Keratinocyte (primary cell): ENCODE measurements at regions not wholly inside any gene's neighbourhood (a gene's known extent, or its start where the extent isn't known, plus 50 kb on each side); places are given as distances from the start of the nearest gene placed in this dataset.

Experiments
- DNase-seq: peaks from one replicate; pipeline ENCODE4 v3.0.0-alpha.2; 2011; ENCODE audit warnings: low read depth, missing footprints, low spot score
- FAIRE-seq: peaks from 2 replicates; lab custom pipeline; 2011; peaks lifted over from hg19 to GRCh38; lab: Jason Lieb, UNC
- H2AFZ ChIP-seq: 2 replicates; pipeline ENCODE4 v1.6.0; 2012; ENCODE audit warnings: low read length, control low read depth, inconsistent platforms; ENCODE audit not compliant: control insufficient read depth
- H3K27ac ChIP-seq: 2 replicates; pipeline ENCODE4 v1.5.1; 2011; ENCODE audit warnings: low read length; ENCODE audit not compliant: control insufficient read depth, insufficient read depth
- H3K27me3 ChIP-seq: 3 replicates; pipeline ENCODE4 v1.6.0; 2011; ENCODE audit warnings: low read length; ENCODE audit not compliant: control insufficient read depth, insufficient read depth; ENCODE audit errors: extremely low read depth
- H3K36me3 ChIP-seq, 2 experiments: 2 replicates in 1 of 2; 3 replicates in 1 of 2; pipeline ENCODE4 v1.5.1; 2011; ENCODE audit warnings: low read length in 2 of 2, mild to moderate bottlenecking in 1 of 2; ENCODE audit not compliant: control insufficient read depth in 2 of 2, insufficient read depth in 2 of 2; ENCODE audit errors: extremely low read depth in 1 of 2
- H3K4me1 ChIP-seq: 3 replicates; pipeline ENCODE4 v1.5.1; 2011; ENCODE audit warnings: low read length; ENCODE audit not compliant: control insufficient read depth, insufficient read depth; ENCODE audit errors: extremely low read depth
- H3K4me2 ChIP-seq: 3 replicates; pipeline ENCODE4 v1.6.0; 2011; ENCODE audit warnings: low read depth, low read length; ENCODE audit not compliant: control insufficient read depth, insufficient read depth; ENCODE audit errors: extremely low read depth
- H3K4me3 ChIP-seq, 3 experiments: fragments of 200-600 bp in 1 of 3; sonication (generic) in 1 of 3; 2 replicates in 2 of 3; 3 replicates in 1 of 3; pipeline ENCODE4 v1.5.1; 2011 to 2016; ENCODE audit warnings: low read length in 3 of 3, mild to moderate bottlenecking in 3 of 3, control low read depth in 2 of 3, inconsistent platforms in 1 of 3, low read depth in 1 of 3, mixed read lengths in 1 of 3, mixed run types in 1 of 3, moderate library complexity in 1 of 3; ENCODE audit not compliant: control insufficient read depth in 2 of 3, insufficient read depth in 2 of 3; ENCODE audit errors: extremely low read depth in 1 of 3
- H3K79me2 ChIP-seq: 2 replicates; pipeline ENCODE4 v1.6.0; 2012; ENCODE audit warnings: low read length; ENCODE audit not compliant: control insufficient read depth, insufficient read depth
- H3K9ac ChIP-seq: 3 replicates; pipeline ENCODE4 v1.6.0; 2011; ENCODE audit warnings: low read length; ENCODE audit not compliant: control insufficient read depth, insufficient read depth; ENCODE audit errors: extremely low read depth
- H3K9me1 ChIP-seq: 3 replicates; pipeline ENCODE4 v1.6.0; 2011; ENCODE audit warnings: low read length; ENCODE audit not compliant: control insufficient read depth, insufficient read depth; ENCODE audit errors: extremely low read depth
- H3K9me3 ChIP-seq: 2 replicates; pipeline ENCODE4 v1.5.1; 2012; ENCODE audit warnings: low read depth, low read length; ENCODE audit not compliant: control insufficient read depth
- H4K20me1 ChIP-seq: 3 replicates; pipeline ENCODE4 v1.6.0; 2011; ENCODE audit warnings: low read length; ENCODE audit not compliant: control insufficient read depth, insufficient read depth; ENCODE audit errors: extremely low read depth
- CTCF ChIP-seq, 3 experiments: IDR thresholded peaks in 1 of 3; conservative IDR thresholded peaks in 1 of 3; optimal IDR thresholded peaks in 1 of 3; 2 replicates in 2 of 3; 3 replicates in 1 of 3; pipeline versions ENCODE3 to v1.5.1; 2011; ENCODE audit warnings: low read length in 3 of 3, mild to moderate bottlenecking in 3 of 3, moderate library complexity in 2 of 3, control low read depth in 1 of 3, inconsistent platforms in 1 of 3; ENCODE audit not compliant: insufficient read depth in 2 of 3; ENCODE audit errors: extremely low read depth in 1 of 3
- EZH2 ChIP-seq: IDR thresholded peaks from one replicate; pipeline ENCODE4 v1.6.1; 2012; ENCODE audit warnings: inconsistent platforms, mild to moderate bottlenecking, low read length, moderate library complexity
- dilution Hi-C: fragments of 300-500 bp; cut with MboI; formaldehyde crosslinking; loops from one replicate; pipeline ENCODE4 v1.7.0; 2020; ENCODE audit warnings: low sequenced_read_pairs; ENCODE audit not compliant: extremely low pct_ligation_motif_present

GRCh38 chr2:215624423-215624829, 188.6 kb upstream of the FN1 start:
- dilution Hi-C loops, result no loop called here
- Histone ChIP-seq H3K9me1 (no peaks in the 10 kb centered on the region), H3K9me3 (no peaks in the 10 kb centered on the region), H3K9ac (no peak overlapping the region), H2AFZ (peak overlapping the region; percentile 7), H3K27me3 (no peaks in the 10 kb centered on the region), H4K20me1 (no peaks in the 10 kb centered on the region), H3K36me3 (no peaks in the 10 kb centered on the region), H3K4me1 (peaks cover 8% of the 10 kb centered on the region), H3K79me2 (no peaks in the 10 kb centered on the region), H3K4me3 (no peak overlapping the region), H3K27ac (no peak overlapping the region), H3K4me2 (no peak overlapping the region)
- TF ChIP-seq CTCF (optimal IDR thresholded peaks at IDR 0.05 in 1 of 3, IDR thresholded peaks at IDR 0.05 in 1 of 3, conservative IDR thresholded peaks at IDR 0.05 in 1 of 3; ENCODE audit: extremely low read depth in 1 of 3, insufficient read depth in 2 of 3, low read length in 3 of 3) (no peak), EZH2 (no peak)
- peak; percentile 69 for FAIRE-seq
- DNase-seq, result no peak

GRCh38 chr2:215622837-215623236, 187.0 kb upstream of the FN1 start:
- H3K4me3 ChIP-seq, result no peak overlapping the region
- no peaks in the 10 kb centered on the region for H3K36me3 ChIP-seq
- no peaks in the 10 kb centered on the region for H3K9me3 ChIP-seq
- no peaks in the 10 kb centered on the region for H3K79me2 ChIP-seq
- H3K27me3 ChIP-seq, result no peaks in the 10 kb centered on the region
- H3K9me1 ChIP-seq, result no peaks in the 10 kb centered on the region
- no peak for FAIRE-seq
- H2AFZ ChIP-seq, result no peak overlapping the region
- no peaks in the 10 kb centered on the region for H4K20me1 ChIP-seq
- H3K4me1 ChIP-seq, result peaks cover 13% of the 10 kb centered on the region
- TF ChIP-seq EZH2, result no peak
- TF ChIP-seq CTCF (optimal IDR thresholded peaks at IDR 0.05 in 1 of 3, IDR thresholded peaks at IDR 0.05 in 1 of 3, conservative IDR thresholded peaks at IDR 0.05 in 1 of 3; ENCODE audit: extremely low read depth in 1 of 3, insufficient read depth in 2 of 3, low read length in 3 of 3), result no peak
- H3K9ac ChIP-seq, result no peak overlapping the region
- no peak overlapping the region for H3K27ac ChIP-seq
- DNase-seq, result no peak
- H3K4me2 ChIP-seq, result no peak overlapping the region
- dilution Hi-C loops, result no loop called here
